ENCODE measurements at regions not wholly inside any gene's neighbourhood (a gene's known extent, or its start where the extent isn't known, plus 50 kb on each side); places are given as distances from the start of the nearest gene placed in this dataset.

DNA sequence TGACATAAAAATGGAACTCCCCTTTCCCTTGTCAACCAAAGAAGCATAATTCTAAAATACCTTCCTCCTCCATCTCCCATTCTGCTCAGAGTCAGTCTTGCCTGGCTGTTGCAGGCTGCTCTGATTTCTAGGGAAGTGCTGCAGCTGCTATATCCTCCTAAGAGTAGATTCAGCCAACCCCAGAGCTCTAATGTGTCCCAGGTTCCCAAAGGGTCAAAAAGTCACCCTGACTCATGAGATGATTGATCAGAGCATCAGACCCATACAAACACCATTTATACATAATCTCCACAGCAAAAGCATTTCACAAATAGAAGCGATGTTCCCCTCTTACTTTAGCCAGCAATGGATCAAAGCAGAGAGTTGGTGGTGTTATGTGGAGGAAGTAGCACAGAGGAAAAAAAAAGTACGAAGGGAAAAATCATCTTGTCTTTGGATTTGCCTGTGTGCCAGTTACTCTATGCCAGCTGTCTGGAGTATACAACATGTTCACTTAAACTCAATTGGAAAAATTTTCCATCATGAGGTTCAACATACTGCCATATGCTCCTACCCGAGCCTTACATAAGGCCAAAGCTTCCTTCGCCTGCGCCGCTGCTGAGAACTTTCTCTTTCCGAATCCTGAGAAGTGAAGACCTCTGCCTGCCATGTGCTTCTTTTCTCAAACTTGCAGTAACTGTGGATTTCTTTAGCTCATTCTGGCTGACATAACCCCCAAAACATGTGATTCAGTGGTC is 258.0 kb downstream of the TLE4 start:
- Histone ChIP-seq H3K4ac (ENCODE audit: low read depth, low read length) (no peak overlapping the region), H3K79me1 (ENCODE audit: insufficient read depth, low read depth, low read length, poor library complexity, severe bottlenecking) (no peaks in the 10 kb centered on the region), H3K14ac (ENCODE audit: insufficient read depth, low read length) (no peak overlapping the region), H2BK20ac (ENCODE audit: low read depth, low read length, poor library complexity, severe bottlenecking) (no peak overlapping the region), H3T11ph (ENCODE audit: low read length) (no peak overlapping the region), H3K23ac (ENCODE audit: insufficient read length, low read depth, low read length) (no peak overlapping the region), H4K91ac (ENCODE audit: insufficient read length, low read depth, low read length) (no peak overlapping the region), H2BK120ac (ENCODE audit: low read depth, low read length, poor library complexity, severe bottlenecking) (no peak overlapping the region), H2BK12ac (ENCODE audit: insufficient read length, low read depth, low read length) (no peak overlapping the region), H3K4me2 (ENCODE audit: insufficient read depth, insufficient read length, low read length) (no peak overlapping the region), H2BK5ac (ENCODE audit: insufficient read length, low read length) (no peak overlapping the region), H3K9me3 (ENCODE audit: control insufficient read depth, low read depth, low read length) (no peaks in the 10 kb centered on the region), H3K18ac (ENCODE audit: insufficient read length, low read depth, low read length) (no peak overlapping the region), H3K56ac (ENCODE audit: insufficient read length, low read depth, low read length) (no peak overlapping the region), H2AFZ (ENCODE audit: low read length) (no peak overlapping the region), H2BK15ac (ENCODE audit: low read depth, low read length) (no peak overlapping the region), H3K23me2 (ENCODE audit: insufficient read length, low read depth, low read length, poor library complexity, severe bottlenecking) (no peaks in the 10 kb centered on the region), H3K9ac (ENCODE audit: extremely low read depth, insufficient read length, low read length) (no peak overlapping the region), H3K4me1 (ENCODE audit: insufficient read depth, low read length) (0 out of 2 replicates have a peak, but pooled peaks cover 2% of the 10 kb centered on the region), H4K8ac (replicated peaks; ENCODE audit: insufficient read length, low read depth, low read length) (no peak overlapping the region), H3K27me3 (ENCODE audit: insufficient read depth, low read length) (no peaks in the 10 kb centered on the region), H4K20me1 (ENCODE audit: control insufficient read depth, insufficient read depth, insufficient read length) (no peaks in the 10 kb centered on the region), H2AK5ac (ENCODE audit: insufficient read length, low read length) (no peak overlapping the region), H4K5ac (ENCODE audit: insufficient read length, low read depth, low read length) (no peak overlapping the region), H3K27ac (ENCODE audit: insufficient read length, low read depth, low read length) (no peak overlapping the region), H3K79me2 (ENCODE audit: insufficient read depth, low read length) (no peaks in the 10 kb centered on the region)
- Mint-ChIP-seq H3K36me3 (ENCODE audit: insufficient read depth in 1 of 3, low read depth in 3 of 3) (peaks cover 0 to 6% (median 0%) of the 10 kb centered on the region in 3 experiments; a peak in 3 of 7 replicates), H3K9me3 (peaks cover 0 to 2% of the 10 kb centered on the region in 2 experiments; a peak in 3 of 5 replicates), H3K4me1 (peaks cover 2 to 4% of the 10 kb centered on the region in 2 experiments; a peak in 1 of 4 replicates), H3K27me3 (ENCODE audit: low read depth) (peaks cover 2% of the 10 kb centered on the region), H3K27ac (no peak overlapping the region), H3K4me3 (no peak overlapping the region)
- WGBS (ENCODE audit: extremely low coverage, insufficient read length, low lambda C conversion rate) = no CpG with 5 or more reads among the region's 7 CpGs
- TF ChIP-seq, protein P1, sequence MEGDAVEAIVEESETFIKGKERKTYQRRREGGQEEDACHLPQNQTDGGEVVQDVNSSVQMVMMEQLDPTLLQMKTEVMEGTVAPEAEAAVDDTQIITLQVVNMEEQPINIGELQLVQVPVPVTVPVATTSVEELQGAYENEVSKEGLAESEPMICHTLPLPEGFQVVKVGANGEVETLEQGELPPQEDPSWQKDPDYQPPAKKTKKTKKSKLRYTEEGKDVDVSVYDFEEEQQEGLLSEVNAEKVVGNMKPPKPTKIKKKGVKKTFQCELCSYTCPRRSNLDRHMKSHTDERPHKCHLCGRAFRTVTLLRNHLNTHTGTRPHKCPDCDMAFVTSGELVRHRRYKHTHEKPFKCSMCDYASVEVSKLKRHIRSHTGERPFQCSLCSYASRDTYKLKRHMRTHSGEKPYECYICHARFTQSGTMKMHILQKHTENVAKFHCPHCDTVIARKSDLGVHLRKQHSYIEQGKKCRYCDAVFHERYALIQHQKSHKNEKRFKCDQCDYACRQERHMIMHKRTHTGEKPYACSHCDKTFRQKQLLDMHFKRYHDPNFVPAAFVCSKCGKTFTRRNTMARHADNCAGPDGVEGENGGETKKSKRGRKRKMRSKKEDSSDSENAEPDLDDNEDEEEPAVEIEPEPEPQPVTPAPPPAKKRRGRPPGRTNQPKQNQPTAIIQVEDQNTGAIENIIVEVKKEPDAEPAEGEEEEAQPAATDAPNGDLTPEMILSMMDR (conservative IDR thresholded peaks at IDR 0.05) = no peak
- DNase-seq = no peak

All from H9 (cell line).